T-helper 2 cell (primary cell): ENCODE measurements at regions not wholly inside any gene's neighbourhood (a gene's known extent, or its start where the extent isn't known, plus 50 kb on each side); places are given as distances from the start of the nearest gene placed in this dataset.
"Not testable (repeated sequence)": the region's sequence is repeated elsewhere in the genome, so short reads cannot be mapped to it uniquely, and the experiment has no call there.

Source experiments
- DNase-seq, 5 experiments: peaks; one replicate each; pipeline versions ENCODE4 v3.0.0 to v3.0.0-alpha.2; 2012 to 2022

- no peak for DNase-seq
Observed at GRCh38 chr4:29051381-29051965, 1668.7 kb upstream of the PCDH7 start.

DNA sequence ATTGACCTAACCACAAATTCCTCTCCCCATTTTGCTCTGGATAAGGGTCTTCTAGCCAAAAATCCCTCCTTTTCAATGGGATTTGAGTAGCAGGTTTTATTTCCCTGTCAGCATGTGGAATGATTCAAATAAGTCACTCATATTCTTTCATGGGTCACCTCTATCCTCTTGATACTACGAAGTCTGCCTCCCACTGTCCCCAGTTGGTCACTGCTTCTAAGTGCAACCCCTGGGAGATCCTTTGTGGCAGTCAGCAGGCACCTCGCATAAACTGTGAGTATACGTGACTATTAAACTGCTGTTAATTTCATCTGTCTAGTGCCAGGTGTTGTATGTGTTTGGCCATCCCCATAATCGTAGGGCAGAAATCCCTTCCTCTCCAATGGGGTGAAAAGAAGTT is 1667.9 kb upstream of the PCDH7 start:
- DNase-seq, result no peak

DNA sequence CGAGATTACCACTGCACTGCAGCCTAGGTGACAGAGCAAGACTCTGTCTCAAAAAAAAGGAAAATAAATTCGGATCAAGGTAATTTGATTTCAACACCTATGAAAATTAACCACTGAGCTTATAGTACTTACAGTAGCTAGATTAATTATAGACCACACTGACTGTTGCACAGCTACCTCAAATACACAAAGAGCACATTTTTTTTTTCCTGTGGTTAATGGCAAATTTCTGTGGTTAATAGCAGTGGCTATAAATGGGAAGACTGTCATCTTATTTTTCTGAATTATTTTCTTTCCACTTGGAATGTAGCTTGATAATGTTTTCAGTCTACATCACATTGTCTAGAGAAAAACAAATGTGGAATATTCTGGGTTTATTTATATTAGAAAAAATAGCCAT is 1661.6 kb upstream of the PCDH7 start:
- DNase-seq, result no peak

DNA sequence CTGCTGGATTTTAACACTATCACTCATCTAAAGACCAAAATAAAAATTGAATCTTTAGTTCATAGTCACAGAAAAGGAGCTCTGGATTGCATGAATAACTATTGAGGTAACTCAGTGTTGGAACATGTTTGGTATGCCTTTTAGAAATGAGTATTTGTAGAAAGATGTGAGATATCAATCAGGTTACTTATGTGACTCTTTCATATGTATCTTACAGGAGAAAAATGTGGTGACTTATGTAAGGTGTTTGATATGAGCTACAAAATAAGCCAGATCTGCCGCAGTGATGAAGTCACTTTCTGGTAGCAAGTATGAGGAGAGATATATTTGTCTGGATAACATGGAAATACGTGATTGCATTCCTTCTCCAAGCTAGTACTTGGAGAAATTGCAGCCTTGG is 1653.3 kb upstream of the PCDH7 start:
- DNase-seq, result no peak

- no peak for DNase-seq
Observed at GRCh38 chr4:29073571-29073970, 1646.6 kb upstream of the PCDH7 start.

DNA sequence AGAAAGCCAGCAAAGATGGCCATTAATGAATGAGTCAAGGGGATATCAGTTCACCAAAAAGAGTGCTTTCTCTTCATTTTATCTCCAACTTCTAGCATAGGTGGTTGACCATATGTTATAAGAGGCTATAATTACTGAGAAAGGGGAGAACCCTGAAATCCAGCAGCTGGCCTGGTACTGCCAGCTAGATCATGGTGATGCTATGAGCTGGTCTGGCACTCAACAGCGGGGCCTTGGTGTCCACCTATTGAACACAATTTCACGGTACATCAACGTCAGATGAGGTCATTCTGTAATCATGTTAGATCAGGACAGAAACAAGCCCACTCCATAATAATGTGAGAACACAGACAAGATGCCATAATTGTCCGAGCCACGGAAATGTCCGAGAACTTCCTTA is 1644.8 kb upstream of the PCDH7 start:
- DNase-seq, result no peak

GRCh38 chr4:29079260-29079659 is 1640.9 kb upstream of the PCDH7 start:
- no peak for DNase-seq

- DNase-seq, result no peak
Observed at GRCh38 chr4:29081234-29081955, 1638.8 kb upstream of the PCDH7 start.

- DNase-seq, result no peak
Observed at GRCh38 chr4:29082684-29083083, 1637.5 kb upstream of the PCDH7 start.

- DNase-seq, result no peak
Observed at GRCh38 chr4:29085748-29086147, 1634.4 kb upstream of the PCDH7 start.

DNA sequence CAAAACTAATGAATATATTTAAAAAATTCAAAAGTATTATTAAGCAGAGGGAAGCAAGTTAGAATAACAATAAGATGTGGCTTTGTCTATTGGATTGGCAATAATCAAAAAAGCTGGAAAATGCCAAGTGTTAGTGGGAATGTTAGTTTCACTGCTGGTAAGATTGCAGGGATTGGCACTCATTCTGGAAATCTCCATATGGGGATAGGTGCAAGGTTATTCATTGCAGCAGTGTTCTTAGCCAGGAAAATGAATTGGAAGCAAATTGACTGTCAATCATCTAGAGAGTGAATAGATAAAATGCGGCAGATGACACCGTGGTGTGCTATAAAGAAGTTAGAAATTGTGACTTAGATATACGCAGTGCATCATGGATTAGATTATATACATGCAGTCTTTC is 1615.5 kb upstream of the PCDH7 start:
- DNase-seq, result no peak

- DNase-seq, result no peak
Observed at GRCh38 chr4:29113960-29114359, 1606.2 kb upstream of the PCDH7 start.

GRCh38 chr4:29117231-29117722 is 1602.9 kb upstream of the PCDH7 start:
- not testable (repeated sequence) for DNase-seq

DNA sequence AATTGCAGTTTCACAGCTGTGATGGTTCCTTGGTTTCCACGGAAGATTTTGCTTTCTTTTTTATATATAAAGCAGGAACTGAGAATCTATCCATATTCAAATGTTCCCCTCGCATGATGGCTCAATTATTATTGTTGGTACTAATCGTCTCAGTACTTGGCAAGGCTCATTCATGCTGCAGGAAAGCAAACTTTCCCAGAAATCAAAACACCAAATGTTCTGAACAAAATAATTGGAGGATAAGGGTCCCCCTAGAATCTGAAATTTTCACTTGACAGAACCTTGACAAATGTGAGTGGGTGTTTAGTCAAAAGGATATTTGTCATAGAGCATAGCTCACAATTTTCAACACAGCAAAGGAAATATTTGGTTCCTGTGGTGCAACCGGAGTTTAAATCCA is 1598.6 kb upstream of the PCDH7 start:
- no peak for DNase-seq

DNA sequence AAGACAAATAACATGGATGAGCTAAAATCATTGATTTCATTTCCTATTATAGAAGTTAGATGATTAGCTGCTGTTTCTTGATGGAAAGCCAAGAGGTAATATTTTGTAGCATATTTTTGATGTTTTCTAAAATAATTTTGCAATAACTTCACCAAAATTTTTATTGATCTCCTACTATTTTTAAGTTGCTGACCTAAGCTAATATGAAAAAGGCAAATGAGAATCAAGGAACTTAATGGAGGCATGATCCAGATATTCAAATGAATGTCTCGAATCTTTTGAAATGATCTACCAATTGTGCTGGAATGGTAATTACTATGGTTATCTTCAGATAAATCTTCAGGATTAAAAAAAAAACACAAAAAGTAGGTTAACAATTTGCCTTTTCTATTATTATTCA is 1591.4 kb upstream of the PCDH7 start:
- DNase-seq, result no peak

GRCh38 chr4:29131304-29131703 is 1588.9 kb upstream of the PCDH7 start:
- no peak for DNase-seq

GRCh38 chr4:29142708-29143107 is 1577.5 kb upstream of the PCDH7 start:
- DNase-seq, result no peak

GRCh38 chr4:29151584-29151983 is 1568.6 kb upstream of the PCDH7 start:
- no peak for DNase-seq

- DNase-seq, result no peak
Observed at GRCh38 chr4:29153642-29154041, 1566.5 kb upstream of the PCDH7 start.

- DNase-seq, result no peak
Observed at GRCh38 chr4:29175291-29175690, 1544.9 kb upstream of the PCDH7 start.

DNA sequence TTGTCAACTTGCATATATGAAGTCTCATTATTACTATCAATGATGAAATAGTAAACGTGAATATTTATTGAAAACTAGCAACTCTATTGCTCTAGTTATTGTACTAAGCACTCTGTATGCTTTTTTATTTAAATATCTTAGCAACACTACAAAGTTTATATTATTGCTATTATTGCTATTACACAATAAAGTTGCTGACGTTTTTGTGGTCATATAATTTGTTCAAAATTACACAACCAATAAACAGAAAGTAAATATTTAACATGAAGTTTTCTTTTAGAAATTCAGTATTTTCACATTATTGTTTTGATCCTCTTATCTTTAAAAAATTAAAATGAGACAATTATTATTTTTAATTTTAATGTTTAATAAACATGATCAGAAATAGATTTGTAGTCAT is 1521.1 kb upstream of the PCDH7 start:
- no peak for DNase-seq

DNA sequence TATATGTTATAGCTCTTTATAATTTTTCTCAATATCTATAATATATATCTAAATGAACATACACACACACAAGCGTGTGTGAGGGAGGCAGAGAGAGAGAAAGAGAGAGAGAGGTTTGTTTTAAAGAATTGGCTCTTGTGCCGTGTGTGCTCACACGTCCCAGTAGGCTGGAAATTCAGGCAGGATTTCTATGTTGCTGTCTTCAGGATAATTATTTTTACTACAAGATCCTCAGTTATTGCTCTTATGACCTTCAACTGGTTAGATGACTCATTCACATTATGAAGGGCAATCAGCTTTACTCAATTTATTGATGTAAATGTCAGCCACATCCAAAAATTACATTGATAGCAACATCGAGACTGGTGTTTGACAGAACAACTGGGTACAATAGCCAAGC is 1520.7 kb upstream of the PCDH7 start:
- DNase-seq, result no peak

DNA sequence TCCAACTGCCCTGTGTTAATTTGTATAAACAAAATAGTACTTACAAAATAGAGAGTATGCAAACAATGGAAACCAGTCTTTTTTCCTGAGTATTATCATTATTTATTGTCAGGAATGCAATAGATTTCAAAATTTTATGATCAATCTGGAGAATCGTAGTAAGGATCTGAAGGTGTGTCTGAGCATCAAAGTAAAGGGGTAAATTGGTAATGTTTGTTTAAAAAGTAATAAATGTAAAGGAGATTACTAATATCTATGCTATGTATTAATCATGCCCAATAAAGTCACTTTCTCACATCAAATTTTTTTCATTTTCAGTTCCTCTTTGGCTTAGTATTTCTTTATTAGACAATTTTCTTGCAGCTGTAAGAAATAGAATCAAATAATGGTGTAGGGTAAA is 1507.1 kb upstream of the PCDH7 start:
- no peak for DNase-seq

GRCh38 chr4:29220761-29221160 is 1499.4 kb upstream of the PCDH7 start:
- no peak for DNase-seq

GRCh38 chr4:29224911-29225310 is 1495.3 kb upstream of the PCDH7 start:
- no peak for DNase-seq
